ENCODE measurements at regions not wholly inside any gene's neighbourhood (a gene's known extent, or its start where the extent isn't known, plus 50 kb on each side); places are given as distances from the start of the nearest gene placed in this dataset.
"Not testable (repeated sequence)": the region's sequence is repeated elsewhere in the genome, so short reads cannot be mapped to it uniquely, and the experiment has no call there.

DNA sequence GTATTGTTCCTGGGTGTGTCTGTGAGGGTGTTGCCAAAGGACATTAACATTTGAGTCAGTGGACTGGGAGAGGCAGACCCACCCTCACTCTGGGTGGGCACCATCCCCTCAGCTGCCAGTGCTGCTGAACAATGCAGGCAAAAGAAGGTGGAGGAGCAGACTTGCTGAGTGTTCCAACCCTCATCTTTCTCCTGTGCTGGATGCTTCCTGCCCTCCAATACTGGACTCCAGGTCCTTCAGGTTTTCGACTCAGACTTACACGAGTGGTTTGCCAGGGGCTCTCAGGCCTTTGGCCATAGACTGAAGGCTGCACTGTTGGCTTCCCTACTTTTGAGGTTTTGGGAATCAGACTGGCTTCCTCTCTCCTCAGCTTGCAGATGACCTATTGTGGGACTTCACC is 155.0 kb downstream of the THBS2 start:
- TF ChIP-seq POLR2AphosphoS5 (IDR thresholded peaks at IDR 0.05), result not testable (repeated sequence)
- TF ChIP-seq, protein P1, sequence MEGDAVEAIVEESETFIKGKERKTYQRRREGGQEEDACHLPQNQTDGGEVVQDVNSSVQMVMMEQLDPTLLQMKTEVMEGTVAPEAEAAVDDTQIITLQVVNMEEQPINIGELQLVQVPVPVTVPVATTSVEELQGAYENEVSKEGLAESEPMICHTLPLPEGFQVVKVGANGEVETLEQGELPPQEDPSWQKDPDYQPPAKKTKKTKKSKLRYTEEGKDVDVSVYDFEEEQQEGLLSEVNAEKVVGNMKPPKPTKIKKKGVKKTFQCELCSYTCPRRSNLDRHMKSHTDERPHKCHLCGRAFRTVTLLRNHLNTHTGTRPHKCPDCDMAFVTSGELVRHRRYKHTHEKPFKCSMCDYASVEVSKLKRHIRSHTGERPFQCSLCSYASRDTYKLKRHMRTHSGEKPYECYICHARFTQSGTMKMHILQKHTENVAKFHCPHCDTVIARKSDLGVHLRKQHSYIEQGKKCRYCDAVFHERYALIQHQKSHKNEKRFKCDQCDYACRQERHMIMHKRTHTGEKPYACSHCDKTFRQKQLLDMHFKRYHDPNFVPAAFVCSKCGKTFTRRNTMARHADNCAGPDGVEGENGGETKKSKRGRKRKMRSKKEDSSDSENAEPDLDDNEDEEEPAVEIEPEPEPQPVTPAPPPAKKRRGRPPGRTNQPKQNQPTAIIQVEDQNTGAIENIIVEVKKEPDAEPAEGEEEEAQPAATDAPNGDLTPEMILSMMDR (IDR thresholded peaks at IDR 0.05), result not testable (repeated sequence)
